NT2/D1 (cell line): ENCODE measurements at regions not wholly inside any gene's neighbourhood (a gene's known extent, or its start where the extent isn't known, plus 50 kb on each side); places are given as distances from the start of the nearest gene placed in this dataset.

Source experiments
- SUZ12 ChIP-seq: IDR thresholded peaks from 2 replicates; pipeline ENCODE4 v1.6.1; 2011; ENCODE audit not compliant: insufficient read length, insufficient read depth; ENCODE audit errors: extremely low read depth
- YY1 ChIP-seq: IDR thresholded peaks from 2 replicates; pipeline ENCODE4 v1.6.1; 2011; ENCODE audit not compliant: insufficient read length, insufficient read depth
- ZNF274 ChIP-seq: IDR thresholded peaks from 2 replicates; pipeline ENCODE4 v1.6.1; 2011; ENCODE audit warnings: mild to moderate bottlenecking, low read depth, low read length

DNA sequence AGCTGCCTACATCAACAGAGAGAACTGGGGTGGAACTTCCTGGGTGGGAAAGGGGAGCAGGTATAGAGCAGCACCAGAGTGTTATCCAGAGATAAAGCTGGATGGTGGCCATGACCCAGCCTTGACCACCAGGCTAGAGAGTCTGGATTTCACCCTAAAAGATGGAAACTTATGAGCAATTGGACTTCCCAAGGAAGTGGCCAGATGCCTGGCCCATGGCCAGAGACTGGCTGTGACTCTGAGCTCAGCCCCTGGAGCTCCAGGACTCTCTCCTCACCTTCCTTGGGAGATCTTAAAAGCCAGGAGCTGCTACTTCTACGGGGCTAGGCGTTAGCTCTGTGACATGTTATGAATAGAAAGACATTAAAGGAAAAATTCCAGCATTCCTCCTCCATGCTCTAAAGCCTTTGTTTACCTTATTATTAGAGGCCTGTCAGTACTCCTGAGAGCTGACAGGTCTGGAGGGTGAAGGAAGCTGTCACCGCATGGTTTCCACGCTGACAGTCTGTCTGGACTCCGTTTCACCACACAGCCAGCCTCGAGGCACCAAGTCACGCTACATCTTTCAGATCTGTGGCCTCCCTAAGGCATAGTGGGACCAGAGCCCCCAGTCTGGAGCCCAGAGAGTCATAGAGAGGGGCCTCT, 260.0 kb upstream of the SIX2 start:
- TF ChIP-seq YY1 = no peak
- TF ChIP-seq SUZ12 = no peak
- no peak for TF ChIP-seq ZNF274
